Mesendoderm (in vitro differentiated cells): ENCODE measurements at regions not wholly inside any gene's neighbourhood (a gene's known extent, or its start where the extent isn't known, plus 50 kb on each side); places are given as distances from the start of the nearest gene placed in this dataset.
A peak's percentile ranks its signal among the peaks of the same experiment; 100 is the strongest.
"Not testable (repeated sequence)": the region's sequence is repeated elsewhere in the genome, so short reads cannot be mapped to it uniquely, and the experiment has no call there.

Experiments
- DNase-seq: peaks from one replicate; pipeline ENCODE4 v3.0.0; 2013
- H2AK5ac ChIP-seq: 2 replicates; pipeline ENCODE4 v1.6.1; 2013; ENCODE audit warnings: low read length, inconsistent platforms
- H2BK120ac ChIP-seq: 2 replicates; pipeline ENCODE4 v1.6.1; 2013; ENCODE audit warnings: low read depth, mild to moderate bottlenecking, low read length, moderate library complexity, mixed read lengths
- H2BK15ac ChIP-seq: replicated peaks from 2 replicates; pipeline ENCODE4 v1.6.1; 2013; ENCODE audit warnings: low read depth, mild to moderate bottlenecking, moderate library complexity
- H2BK5ac ChIP-seq: 2 replicates; pipeline ENCODE4 v1.6.1; 2013; ENCODE audit warnings: low read length, inconsistent platforms
- H3K18ac ChIP-seq: 2 replicates; pipeline ENCODE4 v1.6.1; 2013; ENCODE audit warnings: mild to moderate bottlenecking, low read length, mixed read lengths
- H3K23ac ChIP-seq: one replicate; pipeline ENCODE4 v1.6.1; 2013; ENCODE audit warnings: low read length
- H3K27ac ChIP-seq: 2 replicates; pipeline ENCODE4 v1.5.1; 2013; ENCODE audit warnings: low read depth, mild to moderate bottlenecking, inconsistent platforms, low read length, moderate library complexity
- H3K27me3 ChIP-seq: 2 replicates; pipeline ENCODE4 v1.6.1; 2013; ENCODE audit warnings: low read length, control low read depth, mild to moderate bottlenecking, inconsistent platforms; ENCODE audit not compliant: insufficient read depth, poor library complexity
- H3K36me3 ChIP-seq: 2 replicates; pipeline ENCODE4 v1.6.1; 2013; ENCODE audit warnings: low read length, inconsistent platforms; ENCODE audit not compliant: control insufficient read depth, insufficient read depth
- H3K4ac ChIP-seq: one replicate; pipeline ENCODE4 v1.6.1; 2013; ENCODE audit warnings: low read depth, mild to moderate bottlenecking, low read length, moderate library complexity
- H3K4me1 ChIP-seq: 2 replicates; pipeline ENCODE4 v1.6.1; 2013; ENCODE audit warnings: low read depth, low read length, inconsistent platforms; ENCODE audit not compliant: control insufficient read depth
- H3K4me2 ChIP-seq: 2 replicates; pipeline ENCODE4 v1.6.1; 2013; ENCODE audit warnings: low read length
- H3K4me3 ChIP-seq: 2 replicates; pipeline ENCODE4 v1.5.1; 2013; ENCODE audit warnings: mild to moderate bottlenecking, low read length
- H3K56ac ChIP-seq: one replicate; pipeline ENCODE4 v1.6.1; 2013; ENCODE audit warnings: low read length
- H3K79me1 ChIP-seq: 2 replicates; pipeline ENCODE4 v1.6.1; 2013; ENCODE audit warnings: low read length, inconsistent platforms
- H3K79me2 ChIP-seq: 2 replicates; pipeline ENCODE4 v1.6.1; 2013; ENCODE audit warnings: mild to moderate bottlenecking, low read length; ENCODE audit not compliant: control insufficient read depth, insufficient read depth
- H3K9ac ChIP-seq: 2 replicates; pipeline ENCODE4 v1.6.1; 2013; ENCODE audit warnings: low read length, inconsistent platforms
- H4K5ac ChIP-seq: one replicate; pipeline ENCODE4 v1.6.1; 2013; ENCODE audit warnings: low read length
- H4K8ac ChIP-seq: one replicate; pipeline ENCODE4 v1.6.1; 2013; ENCODE audit warnings: low read depth, mild to moderate bottlenecking, control low read depth, low read length, moderate library complexity
- WGBS: extraction: QIAGEN DNeasy Blood & Tissue Kit; methylation state at CpG from one replicate; pipeline ENCODE4 v1.1.7; 2013; ENCODE audit warnings: low lambda C conversion rate, missing lambda C conversion rate; ENCODE audit not compliant: insufficient coverage; ENCODE audit errors: extremely low coverage; 5-methylcytosine and 5-hydroxymethylcytosine counted together

- Histone ChIP-seq H2BK15ac (no peak overlapping the region), H3K4me1 (no peaks in the 10 kb centered on the region), H3K27ac (no peak overlapping the region), H3K4me3 (no peak overlapping the region), H3K18ac (no peak overlapping the region), H3K27me3 (no peaks in the 10 kb centered on the region), H2BK5ac (no peak overlapping the region), H3K79me2 (no peaks in the 10 kb centered on the region), H2BK120ac (no peak overlapping the region), H3K36me3 (no peaks in the 10 kb centered on the region), H4K8ac (no peak overlapping the region), H3K9ac (no peak overlapping the region), H3K4ac (no peak overlapping the region), H3K56ac (no peak overlapping the region), H3K23ac (no peak overlapping the region), H2AK5ac (no peak overlapping the region), H3K4me2 (no peak overlapping the region), H3K79me1 (no peaks in the 10 kb centered on the region), H4K5ac (no peak overlapping the region)
- DNase-seq = no peak
- no CpG with 5 or more reads among the region's 1 CpG for WGBS
Observed at GRCh38 chr21:18114810-18115209, 129.8 kb upstream of the CHODL start.

GRCh38 chr21:18104802-18105201 lies 139.8 kb upstream of the CHODL start:
- no peak overlapping the region for H2BK15ac ChIP-seq
- no peak overlapping the region for H3K4ac ChIP-seq
- H3K4me3 ChIP-seq = no peak overlapping the region
- no peak overlapping the region for H3K18ac ChIP-seq
- no peak overlapping the region for H3K9ac ChIP-seq
- H3K27me3 ChIP-seq = no peaks in the 10 kb centered on the region
- H3K79me1 ChIP-seq = no peaks in the 10 kb centered on the region
- no peak overlapping the region for H3K27ac ChIP-seq
- no peaks in the 10 kb centered on the region for H3K4me1 ChIP-seq
- H4K5ac ChIP-seq = no peak overlapping the region
- no peaks in the 10 kb centered on the region for H3K79me2 ChIP-seq
- no peak overlapping the region for H2BK5ac ChIP-seq
- no peak overlapping the region for H3K56ac ChIP-seq
- no peak overlapping the region for H2BK120ac ChIP-seq
- DNase-seq = no peak
- H4K8ac ChIP-seq = no peak overlapping the region
- no peak overlapping the region for H3K4me2 ChIP-seq
- H3K23ac ChIP-seq = no peak overlapping the region
- H2AK5ac ChIP-seq = no peak overlapping the region
- no peaks in the 10 kb centered on the region for H3K36me3 ChIP-seq

GRCh38 chr21:18096413-18096812 lies 148.2 kb upstream of the CHODL start:
- H2BK5ac ChIP-seq, H3K79me1 ChIP-seq, H2AK5ac ChIP-seq, H3K9ac ChIP-seq, H3K18ac ChIP-seq, H4K8ac ChIP-seq, H3K23ac ChIP-seq, H3K36me3 ChIP-seq, H3K4ac ChIP-seq, H3K79me2 ChIP-seq, H3K4me2 ChIP-seq, H2BK15ac ChIP-seq, H3K27ac ChIP-seq, H2BK120ac ChIP-seq, H4K5ac ChIP-seq, H3K4me3 ChIP-seq, H3K56ac ChIP-seq, H3K4me1 ChIP-seq, H3K27me3 ChIP-seq: not testable (repeated sequence)
- no CpG with 5 or more reads among the region's 2 CpGs for WGBS
- peak; percentile 13 for DNase-seq

- Histone ChIP-seq H3K9ac (no peak overlapping the region), H3K4me1 (no peaks in the 10 kb centered on the region), H3K79me1 (no peaks in the 10 kb centered on the region), H3K27ac (no peak overlapping the region), H3K36me3 (no peaks in the 10 kb centered on the region), H4K8ac (no peak overlapping the region), H3K79me2 (no peaks in the 10 kb centered on the region), H3K4me2 (no peak overlapping the region), H2BK120ac (no peak overlapping the region), H3K27me3 (no peaks in the 10 kb centered on the region), H3K18ac (no peak overlapping the region), H2BK15ac (no peak overlapping the region), H3K4me3 (no peak overlapping the region), H3K4ac (no peak overlapping the region), H2BK5ac (no peak overlapping the region), H4K5ac (no peak overlapping the region), H2AK5ac (no peak overlapping the region), H3K56ac (no peak overlapping the region), H3K23ac (no peak overlapping the region)
- no peak for DNase-seq
- no CpG with 5 or more reads among the region's 1 CpG for WGBS
Observed at GRCh38 chr21:18089786-18090185, 154.8 kb upstream of the CHODL start.

GRCh38 chr21:18070392-18070791 lies 174.2 kb upstream of the CHODL start:
- Histone ChIP-seq H2BK15ac (no peak overlapping the region), H3K27me3 (no peaks in the 10 kb centered on the region), H3K4ac (no peak overlapping the region), H3K4me2 (no peak overlapping the region), H3K23ac (no peak overlapping the region), H4K5ac (no peak overlapping the region), H3K18ac (no peak overlapping the region), H2AK5ac (no peak overlapping the region), H3K56ac (no peak overlapping the region), H3K79me1 (no peaks in the 10 kb centered on the region), H2BK5ac (no peak overlapping the region), H3K9ac (no peak overlapping the region), H3K79me2 (no peaks in the 10 kb centered on the region), H3K4me1 (no peaks in the 10 kb centered on the region), H3K27ac (no peak overlapping the region), H4K8ac (no peak overlapping the region), H3K4me3 (no peak overlapping the region), H3K36me3 (no peaks in the 10 kb centered on the region), H2BK120ac (no peak overlapping the region)
- no peak for DNase-seq
- no CpG with 5 or more reads among the region's 4 CpGs for WGBS

GRCh38 chr21:18069875-18070274 lies 174.8 kb upstream of the CHODL start:
- Histone ChIP-seq H3K4me3 (no peak overlapping the region), H3K9ac (no peak overlapping the region), H3K27me3 (no peaks in the 10 kb centered on the region), H3K4me1 (no peaks in the 10 kb centered on the region), H3K36me3 (no peaks in the 10 kb centered on the region), H4K5ac (no peak overlapping the region), H2BK15ac (no peak overlapping the region), H3K4ac (no peak overlapping the region), H3K79me2 (no peaks in the 10 kb centered on the region), H2BK5ac (no peak overlapping the region), H3K56ac (no peak overlapping the region), H3K79me1 (no peaks in the 10 kb centered on the region), H2BK120ac (no peak overlapping the region), H3K18ac (no peak overlapping the region), H4K8ac (no peak overlapping the region), H2AK5ac (no peak overlapping the region), H3K23ac (no peak overlapping the region), H3K4me2 (no peak overlapping the region), H3K27ac (no peak overlapping the region)
- no CpG with 5 or more reads among the region's 1 CpG for WGBS
- no peak for DNase-seq
